HK-2 (cell line): ENCODE measurements at regions not wholly inside any gene's neighbourhood (a gene's known extent, or its start where the extent isn't known, plus 50 kb on each side); places are given as distances from the start of the nearest gene placed in this dataset.

ENCODE experiments used
- DNase-seq: peaks from one replicate; pipeline ENCODE4 v3.0.0-alpha.2; 2018; ENCODE audit not compliant: unreplicated experiment

DNA sequence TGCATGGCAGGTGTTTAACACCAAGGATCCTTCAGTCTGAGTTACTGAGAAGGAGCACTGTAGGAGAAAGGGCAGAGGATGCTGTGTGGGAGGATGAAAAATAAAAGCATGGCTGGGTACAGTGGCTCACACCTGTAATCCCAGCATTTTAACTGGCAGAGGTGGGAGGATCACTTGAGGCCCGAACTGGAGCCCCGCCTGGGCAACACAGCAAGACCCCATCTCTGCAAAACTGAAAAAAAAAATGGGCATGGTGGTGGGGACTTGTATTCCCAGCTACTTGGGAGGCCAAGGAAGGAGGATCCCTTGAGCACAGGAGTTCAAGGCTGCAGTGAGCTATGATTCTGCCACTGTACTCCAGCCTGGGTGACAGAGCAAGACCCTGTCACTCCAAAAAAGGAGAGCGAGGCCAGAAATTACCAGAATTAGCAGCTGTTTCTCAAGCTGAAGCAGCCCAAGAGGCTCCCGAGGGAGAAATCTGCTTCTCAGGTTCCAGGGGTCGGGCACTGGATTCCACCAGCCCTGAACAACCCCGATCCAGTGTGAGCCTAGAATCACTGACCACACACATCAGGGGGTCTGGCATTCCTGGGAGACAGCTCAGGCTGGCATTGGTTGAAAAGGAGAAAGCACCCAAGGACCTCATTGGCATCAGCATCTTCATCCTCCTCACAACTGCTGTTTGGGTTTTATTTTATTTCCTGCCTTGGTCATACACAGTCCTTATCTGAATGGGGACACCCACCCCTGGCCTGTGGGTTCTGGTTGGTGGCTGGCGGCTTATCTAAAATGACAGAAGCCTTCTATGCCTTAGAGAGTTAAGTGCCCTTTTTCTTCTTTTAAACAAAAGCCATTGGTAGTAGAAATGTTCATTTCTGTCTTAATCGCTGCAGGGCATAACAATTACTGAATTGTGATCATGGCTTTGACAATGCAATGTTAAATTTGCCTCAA lies 66.3 kb upstream of the TRIM2 start:
- no peak for DNase-seq

DNA sequence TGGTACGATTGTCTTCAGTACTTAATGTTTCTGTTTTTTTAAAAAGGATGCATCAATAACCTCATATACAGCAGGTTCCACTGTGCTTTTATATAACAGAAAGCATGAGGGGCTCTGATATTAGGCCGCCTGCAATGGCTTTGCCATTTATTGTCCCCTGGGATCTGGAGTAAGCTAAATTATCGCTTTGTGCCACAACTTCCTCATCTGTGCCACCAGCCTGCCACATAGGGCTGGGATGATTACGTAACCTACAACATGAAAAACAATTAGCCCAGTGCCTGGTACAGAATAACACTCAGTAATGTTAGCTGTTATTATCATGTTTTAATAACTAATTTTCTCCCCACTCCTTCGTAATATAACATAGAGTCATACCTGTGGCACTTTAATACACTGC lies 65.5 kb upstream of the TRIM2 start:
- DNase-seq = no peak

DNA sequence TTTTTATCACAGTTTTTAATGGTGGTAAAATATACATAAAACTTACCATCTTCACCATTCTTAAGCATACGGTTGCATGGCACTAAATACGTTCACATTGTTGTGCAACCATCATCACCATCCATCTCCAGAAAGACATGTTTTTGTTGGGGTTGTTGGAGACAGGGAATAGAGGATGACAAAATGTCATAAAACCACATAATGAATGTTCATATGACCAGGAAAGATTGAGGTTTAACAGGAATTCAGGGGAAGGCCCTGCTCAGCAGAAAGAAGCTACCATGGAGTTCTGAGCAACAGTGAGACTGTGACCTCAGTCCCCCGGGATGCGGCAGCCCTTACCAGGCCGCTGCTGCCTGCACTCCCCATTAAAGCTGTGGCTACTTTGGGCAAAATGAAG lies 63.9 kb upstream of the TRIM2 start:
- DNase-seq = no peak

DNA sequence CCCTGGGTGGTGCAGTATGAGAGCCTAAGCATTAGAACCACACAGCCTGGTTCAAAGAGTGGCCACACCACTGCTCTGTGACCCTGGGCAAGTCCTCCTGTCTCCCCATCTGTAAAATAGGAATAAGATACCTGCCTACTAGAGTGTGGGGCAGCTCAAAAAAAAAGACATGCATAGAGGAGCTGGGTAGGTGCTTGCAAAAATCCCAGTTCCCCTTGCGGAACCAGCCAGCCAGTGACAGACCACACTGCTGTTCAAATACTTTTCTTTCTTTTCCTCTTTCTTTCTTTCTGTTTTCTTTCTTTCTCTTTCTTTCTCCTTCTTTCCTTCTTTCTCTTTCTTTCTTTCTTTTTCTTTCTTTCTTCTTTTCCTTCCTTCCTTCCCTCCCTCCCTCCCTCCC lies 63.0 kb upstream of the TRIM2 start:
- no peak for DNase-seq

DNA sequence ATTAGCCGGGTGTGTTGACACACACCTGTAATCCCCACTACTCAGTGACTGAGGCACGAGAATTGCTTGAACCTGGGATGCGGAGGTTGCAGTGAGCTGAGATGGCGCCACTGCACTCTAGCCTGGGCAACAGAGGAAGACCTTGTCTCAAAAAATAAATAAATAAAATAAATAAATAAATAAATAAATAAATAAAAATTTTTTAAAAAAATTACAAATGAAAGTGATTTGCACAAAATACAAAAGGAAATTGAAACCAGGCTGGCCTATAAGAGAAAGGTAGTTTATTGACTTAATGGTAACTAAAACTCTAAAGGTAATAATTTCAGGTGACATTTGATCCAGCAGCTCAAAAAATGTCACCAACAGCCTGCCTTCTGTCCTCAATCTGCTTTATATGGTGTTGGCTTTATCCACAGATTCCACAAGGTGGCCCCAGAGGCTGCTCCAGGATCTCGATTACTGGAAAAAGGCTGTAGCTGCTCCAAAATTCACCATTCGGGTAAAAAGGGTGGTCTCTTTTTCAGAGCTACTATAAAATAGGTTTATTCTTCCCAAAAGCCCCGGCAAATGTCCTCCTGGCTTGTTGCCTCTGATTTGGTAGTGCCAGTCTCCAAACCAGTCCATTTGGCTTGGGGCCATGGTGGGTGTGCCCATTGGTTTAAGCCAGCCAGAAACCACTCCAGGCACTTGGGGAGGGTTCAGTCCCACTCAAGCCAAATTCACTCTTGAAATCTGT lies 61.4 kb upstream of the TRIM2 start:
- peak; percentile 55 for DNase-seq

DNA sequence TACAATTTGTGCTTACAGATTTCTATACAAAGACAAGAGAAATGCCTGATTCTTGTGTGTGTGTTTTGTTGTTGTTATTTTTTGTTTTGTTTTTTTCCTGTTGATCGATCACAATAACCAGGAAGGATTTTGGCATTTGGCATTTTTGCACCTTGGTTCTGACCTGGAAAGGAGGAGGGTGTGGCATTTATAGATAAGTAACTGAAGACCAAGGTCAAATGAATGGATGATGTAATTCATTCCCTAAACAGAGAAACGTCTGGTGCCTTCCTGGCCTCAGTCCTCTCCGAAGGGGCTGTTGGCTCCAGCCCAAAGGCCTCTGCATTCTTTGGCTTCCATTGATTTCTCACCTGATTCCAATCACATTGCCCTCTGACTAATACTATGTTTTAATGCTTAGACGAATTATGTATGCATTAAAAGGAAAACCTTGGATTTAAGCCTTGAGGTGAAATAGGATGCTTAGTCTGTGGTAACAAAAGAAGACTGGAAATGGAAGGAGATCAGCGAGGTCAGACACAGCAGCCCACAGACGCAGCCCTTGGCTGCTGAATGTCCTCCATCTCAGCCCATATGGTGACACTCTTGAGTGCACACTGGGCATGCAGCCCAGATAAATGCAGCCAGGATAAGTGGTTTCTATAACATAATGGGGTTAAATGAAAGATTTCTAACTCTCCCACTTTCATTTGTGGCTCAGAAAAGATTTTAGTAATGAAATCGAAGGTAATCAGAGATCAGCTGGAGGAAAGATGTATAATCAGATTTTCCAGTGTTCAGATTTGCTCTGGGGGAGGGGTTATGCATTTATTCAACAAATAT lies 60.5 kb upstream of the TRIM2 start:
- DNase-seq = peak; percentile 52

DNA sequence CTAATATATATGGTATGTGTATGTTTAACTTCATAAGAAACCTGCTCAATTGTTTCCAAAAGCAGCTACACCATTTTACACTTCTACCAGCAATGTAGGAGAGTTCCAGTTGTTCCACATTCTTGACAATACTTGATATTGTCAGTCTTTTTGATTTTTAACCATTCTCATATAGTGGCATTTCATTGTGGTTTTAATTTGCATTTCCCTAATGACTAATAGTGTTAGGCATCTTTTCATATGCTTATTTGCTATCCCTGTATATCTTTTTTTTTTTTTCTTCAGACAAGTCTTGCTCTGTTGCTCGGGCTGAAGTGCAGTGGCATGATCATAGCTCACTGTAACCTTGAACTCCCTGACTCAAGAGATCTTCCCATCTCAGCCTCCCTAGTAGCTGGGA lies 58.2 kb upstream of the TRIM2 start:
- DNase-seq = no peak

DNA sequence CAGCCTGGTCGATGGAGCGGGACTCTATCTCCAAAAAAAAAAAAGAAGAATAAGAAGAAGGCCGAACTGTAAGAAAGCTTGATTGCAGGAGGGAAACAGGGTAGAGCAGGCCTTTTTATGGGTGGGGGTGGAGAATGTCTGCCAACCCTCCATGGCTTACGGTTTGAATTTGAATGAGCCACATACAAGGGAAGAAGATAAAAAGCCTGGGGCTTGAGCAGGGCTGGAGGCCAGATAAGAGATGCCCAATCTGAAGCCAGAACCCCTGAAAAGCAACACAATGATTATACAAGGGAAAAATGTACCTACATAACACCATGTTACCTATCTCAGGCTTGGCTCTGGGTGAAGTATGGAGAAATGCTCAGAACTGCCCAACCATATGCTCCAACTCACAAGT lies 57.3 kb upstream of the TRIM2 start:
- no peak for DNase-seq

DNA sequence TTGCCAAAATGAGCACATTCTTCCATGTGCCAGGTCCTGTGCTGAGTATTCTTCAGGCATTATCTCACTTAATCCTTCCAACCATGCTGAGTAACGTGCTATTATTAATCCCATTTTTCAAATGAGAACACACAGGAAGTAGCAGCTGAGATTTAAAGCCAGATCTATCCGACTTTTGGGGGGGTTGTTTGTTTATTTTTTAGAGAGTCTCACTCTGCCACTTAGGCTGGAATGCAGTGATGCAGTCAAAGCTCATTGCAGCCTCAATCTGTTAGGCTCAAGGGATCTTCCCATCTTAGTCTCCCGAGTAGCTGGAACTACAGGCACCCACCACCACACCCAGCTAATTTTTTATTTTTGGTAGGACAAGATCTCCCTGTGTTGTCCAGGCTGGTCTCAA lies 55.5 kb upstream of the TRIM2 start:
- no peak for DNase-seq

DNA sequence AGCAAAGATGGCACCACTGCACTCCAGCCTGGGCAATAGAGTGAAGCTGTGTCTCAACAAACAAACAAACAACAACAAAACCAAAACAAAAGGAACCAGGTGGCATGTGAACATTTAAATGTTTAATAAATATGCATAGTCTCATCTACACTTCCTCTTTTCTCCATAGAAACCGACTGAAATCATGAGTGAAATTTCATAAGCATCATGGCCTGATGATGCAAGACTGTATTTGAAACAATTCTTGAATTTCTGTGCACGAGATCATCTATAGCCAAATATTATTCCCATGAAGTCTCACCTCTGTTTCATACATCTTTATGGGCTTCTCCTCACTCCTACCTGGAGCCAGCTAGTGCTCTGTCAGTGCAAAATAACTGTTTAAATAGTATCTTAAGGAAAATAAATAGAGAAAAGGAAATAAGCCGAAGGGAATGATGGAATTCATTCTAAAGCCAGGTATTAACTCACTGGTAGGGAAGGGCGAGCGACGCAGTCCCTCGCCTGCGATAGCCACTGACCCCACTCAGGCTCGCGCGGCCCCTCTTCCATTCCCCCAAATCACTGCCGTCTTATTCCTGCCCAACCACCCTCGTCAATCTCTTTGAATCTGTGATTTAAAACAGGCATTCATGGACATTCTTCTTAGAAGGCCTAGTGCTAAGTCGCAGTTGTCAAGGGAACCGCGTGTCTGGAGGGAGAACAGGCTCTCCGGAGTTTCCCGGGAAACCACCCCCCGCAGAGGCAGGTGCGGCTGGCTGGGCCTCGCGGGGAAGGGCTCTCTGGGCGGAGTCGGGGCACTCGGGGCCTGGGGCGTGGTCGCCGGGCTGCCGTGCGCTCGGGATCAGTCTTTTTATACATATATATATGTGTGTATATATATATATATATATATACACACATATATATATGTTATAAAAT lies 52.4 kb upstream of the TRIM2 start:
- DNase-seq = peak; percentile 81

DNA sequence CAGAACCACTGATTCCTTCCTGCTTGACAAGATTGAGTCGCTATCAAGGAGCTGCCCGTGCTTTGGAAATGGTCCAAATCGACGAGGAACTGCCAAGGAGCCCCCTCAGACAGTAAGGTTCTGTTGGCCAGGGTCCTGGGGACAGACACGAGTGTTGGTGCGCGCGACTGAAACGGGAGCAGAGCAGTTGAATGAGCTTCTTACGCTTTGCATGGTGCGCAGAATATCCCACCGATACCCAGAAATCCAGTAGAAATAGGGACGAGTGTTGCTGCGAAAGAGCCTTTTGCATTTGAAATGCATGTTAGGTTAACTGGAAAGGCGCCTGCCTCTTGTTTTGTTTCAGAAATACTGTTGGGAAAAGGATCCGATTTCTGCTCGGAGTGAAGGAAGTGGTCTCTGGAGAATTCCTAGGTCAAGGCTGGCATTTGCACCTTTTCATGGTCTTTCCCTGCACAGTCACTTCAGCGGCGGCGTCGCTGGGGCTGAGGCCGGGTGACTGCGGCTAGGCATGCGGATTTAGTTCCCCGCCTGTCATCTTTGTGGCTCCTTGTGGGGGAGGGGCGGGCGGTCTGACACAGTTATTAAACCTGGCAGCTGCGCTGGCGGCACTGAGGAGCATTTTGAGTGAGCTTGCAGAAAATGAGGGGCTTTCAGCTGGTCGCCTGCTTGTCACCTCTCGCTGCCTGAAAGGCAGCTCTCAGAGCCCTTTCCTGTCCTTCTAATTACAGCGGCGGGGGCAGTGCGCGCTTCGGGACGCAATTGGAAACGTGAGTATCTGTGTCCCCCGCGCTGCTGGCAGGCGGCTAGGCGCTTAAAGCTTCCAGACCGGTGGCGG lies 51.5 kb upstream of the TRIM2 start:
- DNase-seq = peak; percentile 65

DNA sequence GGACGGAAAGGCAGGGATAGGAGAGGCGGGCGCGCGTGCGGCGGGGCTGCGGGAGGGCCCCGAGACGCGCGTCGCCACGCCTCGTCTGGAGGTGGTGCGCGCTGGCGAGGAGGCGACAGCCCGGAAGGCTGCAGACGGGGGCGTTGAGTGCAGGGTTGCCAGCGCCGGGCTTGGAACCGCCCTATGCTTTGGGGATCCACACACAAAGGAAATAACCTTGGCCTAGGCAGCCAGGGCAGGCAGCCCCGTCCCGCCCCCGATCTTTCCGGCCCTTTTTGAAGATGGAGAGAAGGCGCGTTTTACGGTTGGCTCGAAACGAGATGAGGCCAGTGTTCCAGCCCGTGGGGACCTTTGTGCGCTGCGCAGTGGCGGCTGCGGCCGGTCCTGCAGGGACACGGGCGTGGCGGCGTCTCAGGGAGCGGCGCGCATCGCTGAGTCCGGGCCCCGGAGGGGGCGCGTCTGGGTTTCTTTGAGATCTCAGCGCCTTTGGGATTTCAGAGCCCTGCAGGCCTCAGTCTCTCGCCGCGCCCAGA lies 50.8 kb upstream of the TRIM2 start:
- DNase-seq = peak; percentile 62

DNA sequence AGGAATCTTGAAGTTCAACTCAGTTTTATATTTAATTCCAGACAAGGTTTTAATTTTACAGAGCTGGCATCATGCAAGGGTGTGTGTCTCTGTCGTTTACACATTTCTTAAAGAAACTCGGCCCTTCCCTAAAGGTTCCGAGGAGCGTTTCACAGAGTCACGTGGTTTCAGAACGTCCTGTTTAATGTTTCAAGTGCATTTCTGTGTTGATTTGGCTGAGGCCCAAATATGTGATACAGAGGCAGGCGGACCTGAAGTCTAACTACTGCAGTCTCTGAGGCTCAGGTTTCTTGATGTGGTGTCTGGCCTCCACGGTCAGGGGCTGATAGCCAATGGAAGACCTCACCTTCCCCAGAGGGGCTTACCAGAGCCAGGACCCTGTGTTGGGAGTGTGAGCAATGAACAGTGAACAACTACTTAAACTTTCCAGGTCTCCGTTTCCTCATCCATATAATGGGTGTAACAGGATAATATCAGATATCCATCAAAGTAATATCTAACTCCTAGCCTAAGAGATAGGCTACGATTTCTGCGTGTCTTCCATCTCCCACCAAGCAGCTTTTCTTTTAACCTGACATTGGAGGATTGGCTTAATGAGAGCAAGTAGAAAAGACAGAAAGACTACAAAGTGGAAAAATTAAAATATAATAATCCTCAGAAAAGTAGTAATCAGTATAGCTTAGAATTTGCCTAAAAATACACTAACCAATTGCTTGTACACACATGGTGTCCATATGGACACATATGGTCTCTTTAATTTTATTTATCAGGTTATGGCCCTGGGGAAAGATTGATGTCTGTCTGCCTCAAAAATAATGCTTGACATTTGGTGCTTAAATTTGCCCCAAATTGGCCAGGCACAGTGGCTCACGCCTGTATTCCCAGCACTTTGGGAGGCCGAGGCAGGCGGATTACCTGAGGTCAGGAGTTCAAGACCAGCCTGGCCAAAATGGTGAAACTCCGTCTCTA lies 50.0 kb upstream of the TRIM2 start:
- no peak for DNase-seq
